ENCODE measurements at regions not wholly inside any gene's neighbourhood (a gene's known extent, or its start where the extent isn't known, plus 50 kb on each side); places are given as distances from the start of the nearest gene placed in this dataset.

GRCh38 chr10:8248868-8249267, 194.4 kb downstream of the GATA3 start (continued):
- TF ChIP-seq POU6F1 (CRISPR knock-in tag; IDR thresholded peaks at IDR 0.05; ENCODE audit: borderline replicate concordance, low read depth), result no peak

- no peak for ATAC-seq
- TF ChIP-seq ZFP30 (CRISPR knock-in tag; IDR thresholded peaks at IDR 0.05), result no peak
- TF ChIP-seq ZFP3 (CRISPR knock-in tag; IDR thresholded peaks at IDR 0.05), result no peak
Measured at GRCh38 chr10:8254350-8254749, 199.9 kb downstream of the GATA3 start.

- TF ChIP-seq ZC3H10 (CRISPR knock-in tag; IDR thresholded peaks at IDR 0.05) (no peak), TOX (CRISPR knock-in tag; IDR thresholded peaks at IDR 0.05; ENCODE audit: borderline replicate concordance) (no peak), POU6F1 (CRISPR knock-in tag; IDR thresholded peaks at IDR 0.05; ENCODE audit: borderline replicate concordance, low read depth) (no peak), ZNF565 (CRISPR knock-in tag; conservative IDR thresholded peaks at IDR 0.05; ENCODE audit: low read depth) (no peak), CREB5 (CRISPR knock-in tag; IDR thresholded peaks at IDR 0.05; ENCODE audit: low read depth) (no peak), BACH2 (CRISPR knock-in tag; IDR thresholded peaks at IDR 0.05; ENCODE audit: borderline replicate concordance) (no peak), PPARA (CRISPR knock-in tag; IDR thresholded peaks at IDR 0.05; ENCODE audit: borderline replicate concordance) (no peak), ZNF8 (CRISPR knock-in tag; IDR thresholded peaks at IDR 0.05) (no peak), RARB (CRISPR knock-in tag; IDR thresholded peaks at IDR 0.05) (no peak), TCF4 (CRISPR knock-in tag; IDR thresholded peaks at IDR 0.05; ENCODE audit: borderline replicate concordance) (no peak), GLIS3 (CRISPR knock-in tag; IDR thresholded peaks at IDR 0.05) (no peak), TSHZ2 (CRISPR knock-in tag; IDR thresholded peaks at IDR 0.05) (no peak), CSDC2 (CRISPR knock-in tag; IDR thresholded peaks at IDR 0.05) (no peak), ZFP3 (CRISPR knock-in tag; IDR thresholded peaks at IDR 0.05) (no peak), ZFP30 (CRISPR knock-in tag; IDR thresholded peaks at IDR 0.05) (no peak), PATZ1 (CRISPR knock-in tag; IDR thresholded peaks at IDR 0.05; ENCODE audit: borderline replicate concordance) (no peak), ISL1 (CRISPR knock-in tag; IDR thresholded peaks at IDR 0.05) (no peak), OSR1 (CRISPR knock-in tag; IDR thresholded peaks at IDR 0.05) (no peak)
- no peak for ATAC-seq
Measured at GRCh38 chr10:8255301-8255700, 200.8 kb downstream of the GATA3 start.

- ATAC-seq, result no peak
- TF ChIP-seq TSHZ2 (CRISPR knock-in tag; IDR thresholded peaks at IDR 0.05) (no peak), ESRRG (CRISPR knock-in tag; IDR thresholded peaks at IDR 0.05) (no peak), ARNTL (CRISPR knock-in tag; IDR thresholded peaks at IDR 0.05; ENCODE audit: borderline replicate concordance, low read depth) (no peak), CSRNP3 (CRISPR knock-in tag; IDR thresholded peaks at IDR 0.05) (no peak), CSDC2 (CRISPR knock-in tag; IDR thresholded peaks at IDR 0.05) (no peak), GLIS3 (CRISPR knock-in tag; IDR thresholded peaks at IDR 0.05) (no peak), PATZ1 (CRISPR knock-in tag; IDR thresholded peaks at IDR 0.05; ENCODE audit: borderline replicate concordance) (no peak), TOX (CRISPR knock-in tag; IDR thresholded peaks at IDR 0.05; ENCODE audit: borderline replicate concordance) (no peak)
Measured at GRCh38 chr10:8260645-8261044, 206.2 kb downstream of the GATA3 start.
